Adrenal gland (tissue), 5 donors: ENCODE measurements at regions not wholly inside any gene's neighbourhood (a gene's known extent, or its start where the extent isn't known, plus 50 kb on each side); places are given as distances from the start of the nearest gene placed in this dataset.
"Not testable (repeated sequence)": the region's sequence is repeated elsewhere in the genome, so short reads cannot be mapped to it uniquely, and the experiment has no call there.

Experiments used
- POLR2A ChIP-seq, 2 donors: fragments of 450-650 bp; IDR thresholded peaks; one replicate each; pipeline ENCODE4 v1.6.1; 2017; ENCODE audit warnings: antibody characterized with exemption in 2 of 2, mild to moderate bottlenecking in 2 of 2, moderate library complexity in 1 of 2
- TF ChIP-seq, protein P1 (sequence below), 6 experiments: fragments of 450-650 bp in 4 of 6; fragments of 200-600 bp in 2 of 6; sonication (generic) in 1 of 6; IDR thresholded peaks; 1 replicate in 5 of 6; 2 replicates in 1 of 6; pipeline versions ENCODE4 v1.5.1 to v1.8.0; 2016 to 2021; ENCODE audit warnings: antibody characterized with exemption in 6 of 6, mild to moderate bottlenecking in 2 of 6, moderate library complexity in 1 of 6
- donor health status: DM: no; HTN: no; CAD: no.

DNA sequence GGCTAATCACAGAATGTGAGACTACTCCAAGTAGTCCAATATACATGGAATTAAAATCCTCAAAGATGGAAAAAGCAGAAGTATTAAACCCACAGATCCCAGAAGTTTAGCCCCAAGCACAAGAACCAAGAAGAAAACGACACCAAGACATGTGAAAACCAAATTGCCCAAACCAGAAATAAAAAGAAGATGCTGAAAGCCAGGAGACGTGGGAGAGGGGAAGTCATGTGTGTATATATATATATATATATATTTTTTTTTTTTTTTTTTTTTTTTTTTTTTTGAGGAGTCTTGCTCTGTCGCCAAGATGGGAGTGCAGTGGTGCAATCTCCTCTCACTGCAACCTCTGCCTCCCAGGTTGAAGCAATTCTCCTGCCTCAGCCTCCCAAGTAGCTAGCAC is 376.9 kb upstream of the FRG1 start:
- TF ChIP-seq, protein P1, sequence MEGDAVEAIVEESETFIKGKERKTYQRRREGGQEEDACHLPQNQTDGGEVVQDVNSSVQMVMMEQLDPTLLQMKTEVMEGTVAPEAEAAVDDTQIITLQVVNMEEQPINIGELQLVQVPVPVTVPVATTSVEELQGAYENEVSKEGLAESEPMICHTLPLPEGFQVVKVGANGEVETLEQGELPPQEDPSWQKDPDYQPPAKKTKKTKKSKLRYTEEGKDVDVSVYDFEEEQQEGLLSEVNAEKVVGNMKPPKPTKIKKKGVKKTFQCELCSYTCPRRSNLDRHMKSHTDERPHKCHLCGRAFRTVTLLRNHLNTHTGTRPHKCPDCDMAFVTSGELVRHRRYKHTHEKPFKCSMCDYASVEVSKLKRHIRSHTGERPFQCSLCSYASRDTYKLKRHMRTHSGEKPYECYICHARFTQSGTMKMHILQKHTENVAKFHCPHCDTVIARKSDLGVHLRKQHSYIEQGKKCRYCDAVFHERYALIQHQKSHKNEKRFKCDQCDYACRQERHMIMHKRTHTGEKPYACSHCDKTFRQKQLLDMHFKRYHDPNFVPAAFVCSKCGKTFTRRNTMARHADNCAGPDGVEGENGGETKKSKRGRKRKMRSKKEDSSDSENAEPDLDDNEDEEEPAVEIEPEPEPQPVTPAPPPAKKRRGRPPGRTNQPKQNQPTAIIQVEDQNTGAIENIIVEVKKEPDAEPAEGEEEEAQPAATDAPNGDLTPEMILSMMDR (IDR thresholded peaks at IDR 0.05): not testable (repeated sequence)
- not testable (repeated sequence) for TF ChIP-seq POLR2A (IDR thresholded peaks at IDR 0.05)
